ENCODE measurements at regions not wholly inside any gene's neighbourhood (a gene's known extent, or its start where the extent isn't known, plus 50 kb on each side); places are given as distances from the start of the nearest gene placed in this dataset.

DNA sequence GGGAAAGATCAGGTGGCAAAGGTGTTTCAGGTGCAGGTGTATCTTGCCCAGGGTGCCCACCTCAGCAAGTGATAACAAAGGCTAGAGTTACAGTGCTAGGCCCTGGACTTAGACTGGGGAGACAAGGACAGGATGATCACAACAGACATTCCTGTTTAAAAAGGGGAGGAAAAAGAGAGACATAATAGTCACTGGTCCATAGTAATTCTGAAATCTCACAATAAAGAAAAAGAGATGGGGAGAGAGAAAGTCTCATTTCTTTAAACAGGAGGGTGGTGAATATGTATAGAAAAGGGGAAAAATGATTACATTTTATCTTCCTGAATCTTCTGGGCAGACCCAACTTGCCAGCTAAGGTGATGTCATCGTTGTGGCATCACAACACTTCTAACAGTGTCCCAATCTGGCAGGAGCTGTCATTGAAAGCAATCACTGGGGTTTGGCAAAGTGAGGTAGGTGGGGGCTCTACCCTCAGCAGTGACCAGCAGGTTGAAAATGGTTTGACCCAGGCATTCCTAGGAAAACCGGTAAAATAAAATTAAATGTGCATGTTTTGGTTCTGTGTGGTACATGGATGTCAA, 99.5 kb downstream of the ZNF621 start:
- Histone ChIP-seq H2AFZ (ENCODE audit: low read length) (no peak overlapping the region), H3K9me3 (ENCODE audit: insufficient read depth, low read depth, low read length) (no peaks in the 10 kb centered on the region)

DNA sequence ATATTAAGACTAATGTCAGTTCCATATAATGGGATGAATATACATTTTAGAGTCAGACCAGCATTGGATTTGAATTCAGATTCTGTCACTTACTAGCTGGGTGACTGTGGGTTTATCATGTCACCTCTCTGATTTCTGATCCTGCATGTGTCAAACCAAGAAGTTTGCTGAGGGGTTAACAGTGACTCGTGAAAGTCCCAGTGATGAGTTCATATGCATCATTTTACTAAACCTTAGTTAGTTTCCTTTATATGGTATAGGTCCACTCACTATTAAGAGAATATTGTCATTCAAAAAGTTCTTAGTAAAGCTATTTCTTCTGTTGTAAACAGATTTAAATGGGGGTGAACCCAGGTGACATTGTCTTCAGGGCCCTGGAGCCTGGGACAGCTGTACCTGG, 102.3 kb downstream of the ZNF621 start:
- no peak overlapping the region for H3K4me3 ChIP-seq (ENCODE audit: low read length, poor library complexity, severe bottlenecking)
- TF ChIP-seq EZH2phosphoT487 (IDR thresholded peaks at IDR 0.05; ENCODE audit: borderline replicate concordance) = no peak
- TF ChIP-seq, protein P1, sequence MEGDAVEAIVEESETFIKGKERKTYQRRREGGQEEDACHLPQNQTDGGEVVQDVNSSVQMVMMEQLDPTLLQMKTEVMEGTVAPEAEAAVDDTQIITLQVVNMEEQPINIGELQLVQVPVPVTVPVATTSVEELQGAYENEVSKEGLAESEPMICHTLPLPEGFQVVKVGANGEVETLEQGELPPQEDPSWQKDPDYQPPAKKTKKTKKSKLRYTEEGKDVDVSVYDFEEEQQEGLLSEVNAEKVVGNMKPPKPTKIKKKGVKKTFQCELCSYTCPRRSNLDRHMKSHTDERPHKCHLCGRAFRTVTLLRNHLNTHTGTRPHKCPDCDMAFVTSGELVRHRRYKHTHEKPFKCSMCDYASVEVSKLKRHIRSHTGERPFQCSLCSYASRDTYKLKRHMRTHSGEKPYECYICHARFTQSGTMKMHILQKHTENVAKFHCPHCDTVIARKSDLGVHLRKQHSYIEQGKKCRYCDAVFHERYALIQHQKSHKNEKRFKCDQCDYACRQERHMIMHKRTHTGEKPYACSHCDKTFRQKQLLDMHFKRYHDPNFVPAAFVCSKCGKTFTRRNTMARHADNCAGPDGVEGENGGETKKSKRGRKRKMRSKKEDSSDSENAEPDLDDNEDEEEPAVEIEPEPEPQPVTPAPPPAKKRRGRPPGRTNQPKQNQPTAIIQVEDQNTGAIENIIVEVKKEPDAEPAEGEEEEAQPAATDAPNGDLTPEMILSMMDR (conservative IDR thresholded peaks at IDR 0.05; ENCODE audit: low read length) = no peak
- H4K20me1 ChIP-seq (ENCODE audit: insufficient read depth, low read length, poor library complexity, severe bottlenecking) = no peaks in the 10 kb centered on the region
- H3K36me3 ChIP-seq (ENCODE audit: insufficient read depth, low read length) = no peaks in the 10 kb centered on the region
- H3K9ac ChIP-seq (ENCODE audit: low read depth, low read length, poor library complexity, severe bottlenecking) = no peak overlapping the region
- H2AFZ ChIP-seq (ENCODE audit: low read length) = no peak overlapping the region
- no peaks in the 10 kb centered on the region for H3K27me3 ChIP-seq (ENCODE audit: insufficient read depth, low read length, poor library complexity, severe bottlenecking)
- no peaks in the 10 kb centered on the region for H3K9me2 ChIP-seq (replicated peaks; ENCODE audit: low read depth, low read length)
- no peaks in the 10 kb centered on the region for H3K4me1 ChIP-seq (ENCODE audit: insufficient read depth, low read length, poor library complexity, severe bottlenecking)
- no peak overlapping the region for H3K4me2 ChIP-seq (ENCODE audit: low read depth, low read length, poor library complexity, severe bottlenecking)
- H3F3A ChIP-seq (ENCODE audit: low read depth) = no peaks in the 10 kb centered on the region
- H3K79me2 ChIP-seq (ENCODE audit: insufficient read depth, low read length) = no peaks in the 10 kb centered on the region
- no peaks in the 10 kb centered on the region; the same call in 1 of the 2 replicates for H3K9me3 ChIP-seq (ENCODE audit: insufficient read depth, low read depth, low read length)

More for the DNA sequence above, 99.5 kb downstream of the ZNF621 start:
- Histone ChIP-seq H4K20me1 (ENCODE audit: insufficient read depth, low read length, poor library complexity, severe bottlenecking) (no peaks in the 10 kb centered on the region), H3K36me3 (ENCODE audit: insufficient read depth, low read length) (no peaks in the 10 kb centered on the region), H3K9ac (ENCODE audit: low read depth, low read length, poor library complexity, severe bottlenecking) (no peak overlapping the region), H3K4me3 (ENCODE audit: low read length, poor library complexity, severe bottlenecking) (no peak overlapping the region), H3K27me3 (ENCODE audit: insufficient read depth, low read length, poor library complexity, severe bottlenecking) (no peaks in the 10 kb centered on the region), H3F3A (ENCODE audit: low read depth) (no peaks in the 10 kb centered on the region), H3K9me2 (replicated peaks; ENCODE audit: low read depth, low read length) (no peaks in the 10 kb centered on the region), H3K79me2 (ENCODE audit: insufficient read depth, low read length) (no peaks in the 10 kb centered on the region), H3K4me1 (ENCODE audit: insufficient read depth, low read length, poor library complexity, severe bottlenecking) (no peaks in the 10 kb centered on the region), H3K4me2 (ENCODE audit: low read depth, low read length, poor library complexity, severe bottlenecking) (no peak overlapping the region)
- no peak for TF ChIP-seq EZH2phosphoT487 (IDR thresholded peaks at IDR 0.05; ENCODE audit: borderline replicate concordance)
- TF ChIP-seq, protein P1 (conservative IDR thresholded peaks at IDR 0.05; ENCODE audit: low read length) = no peak

DNA sequence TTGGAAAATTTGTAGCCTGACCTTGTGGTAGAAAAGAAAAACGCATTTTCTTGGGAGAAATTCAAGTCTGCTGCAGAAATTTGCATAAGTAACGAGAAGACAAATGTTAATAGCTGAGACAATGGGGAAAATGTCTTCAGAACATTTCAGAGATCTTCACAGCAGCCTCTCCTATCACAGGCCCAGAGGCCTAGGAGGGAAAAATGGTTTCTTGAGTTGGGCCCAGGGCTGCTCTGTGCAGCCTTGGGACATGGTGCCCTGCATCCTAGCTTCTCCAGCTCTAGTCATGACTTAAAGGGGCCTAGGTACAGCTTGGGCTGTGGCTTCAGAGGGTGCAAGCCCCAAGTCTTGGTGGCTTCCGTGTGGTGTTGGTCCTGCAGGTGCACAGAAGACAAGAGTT, 104.2 kb downstream of the ZNF621 start:
- no peak overlapping the region for H2AFZ ChIP-seq (ENCODE audit: low read length)
- no peaks in the 10 kb centered on the region for H3K79me2 ChIP-seq (ENCODE audit: insufficient read depth, low read length)
- H3K27me3 ChIP-seq (ENCODE audit: insufficient read depth, low read length, poor library complexity, severe bottlenecking) = no peaks in the 10 kb centered on the region
- no peaks in the 10 kb centered on the region for H3K9me2 ChIP-seq (replicated peaks; ENCODE audit: low read depth, low read length)
- H4K20me1 ChIP-seq (ENCODE audit: insufficient read depth, low read length, poor library complexity, severe bottlenecking) = no peaks in the 10 kb centered on the region
- no peaks in the 10 kb centered on the region for H3K4me1 ChIP-seq (ENCODE audit: insufficient read depth, low read length, poor library complexity, severe bottlenecking)
- H3K4me2 ChIP-seq (ENCODE audit: low read depth, low read length, poor library complexity, severe bottlenecking) = no peak overlapping the region
- TF ChIP-seq, protein P1 (conservative IDR thresholded peaks at IDR 0.05; ENCODE audit: low read length) = no peak
- TF ChIP-seq EZH2phosphoT487 (IDR thresholded peaks at IDR 0.05; ENCODE audit: borderline replicate concordance) = no peak
- H3K9me3 ChIP-seq (ENCODE audit: insufficient read depth, low read depth, low read length) = no peaks in the 10 kb centered on the region; the same call in 1 of the 2 replicates
- H3K4me3 ChIP-seq (ENCODE audit: low read length, poor library complexity, severe bottlenecking) = no peak overlapping the region
- no peaks in the 10 kb centered on the region for H3K36me3 ChIP-seq (ENCODE audit: insufficient read depth, low read length)
- H3F3A ChIP-seq (ENCODE audit: low read depth) = no peaks in the 10 kb centered on the region
- no peak overlapping the region for H3K9ac ChIP-seq (ENCODE audit: low read depth, low read length, poor library complexity, severe bottlenecking)

Measured in Loucy (cell line).